ENCODE measurements at regions not wholly inside any gene's neighbourhood (a gene's known extent, or its start where the extent isn't known, plus 50 kb on each side); places are given as distances from the start of the nearest gene placed in this dataset.

GRCh38 chr15:69958496-69959084 lies 139.1 kb downstream of the TLE3 start:
- no peaks in the 10 kb centered on the region for H3K36me3 ChIP-seq
- intact Hi-C loops (cut with DNase I), result no loop called here
- H3K4me1 ChIP-seq, result no peaks in the 10 kb centered on the region
- DNase-seq (ENCODE audit: low spot score in 2 of 2), result no peak
- H3K4me3 ChIP-seq, result no peak overlapping the region
- no peaks in the 10 kb centered on the region for H3K9me3 ChIP-seq
- no peak overlapping the region for H3K27ac ChIP-seq
- H3K27me3 ChIP-seq, result no peaks in the 10 kb centered on the region
- no peak for TF ChIP-seq CTCF (IDR thresholded peaks at IDR 0.05)

- H3K4me3 ChIP-seq, result no peak overlapping the region
- no peaks in the 10 kb centered on the region for H3K4me1 ChIP-seq
- H3K27me3 ChIP-seq, result no peaks in the 10 kb centered on the region
- no peaks in the 10 kb centered on the region for H3K36me3 ChIP-seq
- H3K9me3 ChIP-seq, result no peaks in the 10 kb centered on the region
- H3K27ac ChIP-seq, result no peak overlapping the region
- DNase-seq (ENCODE audit: low spot score in 2 of 2), result no peak
- intact Hi-C loops (cut with DNase I), result no loop called here
- TF ChIP-seq CTCF (IDR thresholded peaks at IDR 0.05), result no peak
Measured at GRCh38 chr15:69962561-69962960, 135.2 kb downstream of the TLE3 start.

- Histone ChIP-seq H3K9me3 (no peaks in the 10 kb centered on the region), H3K4me3 (no peak overlapping the region), H3K27me3 (no peaks in the 10 kb centered on the region), H3K36me3 (no peaks in the 10 kb centered on the region), H3K27ac (no peak overlapping the region), H3K4me1 (no peaks in the 10 kb centered on the region)
- intact Hi-C loops (cut with DNase I), result no loop called here
- DNase-seq (ENCODE audit: low spot score in 2 of 2), result no peak
- no peak for TF ChIP-seq CTCF (IDR thresholded peaks at IDR 0.05)
Measured at GRCh38 chr15:69963385-69963784, 134.3 kb downstream of the TLE3 start.

- Histone ChIP-seq H3K36me3 (no peaks in the 10 kb centered on the region), H3K27me3 (no peaks in the 10 kb centered on the region), H3K4me1 (no peaks in the 10 kb centered on the region), H3K4me3 (no peak overlapping the region), H3K9me3 (no peaks in the 10 kb centered on the region), H3K27ac (no peak overlapping the region)
- no peak for TF ChIP-seq CTCF (IDR thresholded peaks at IDR 0.05)
- intact Hi-C loops (cut with DNase I), result no loop called here
- DNase-seq (ENCODE audit: low spot score in 2 of 2), result peak in 1 of 2 donors; percentile 22
Measured at GRCh38 chr15:69971771-69972170, 125.9 kb downstream of the TLE3 start.

GRCh38 chr15:69972436-69972835 lies 125.3 kb downstream of the TLE3 start:
- no peak for DNase-seq (ENCODE audit: low spot score in 2 of 2)
- intact Hi-C loops (cut with DNase I), result no loop called here
- Histone ChIP-seq H3K36me3 (no peaks in the 10 kb centered on the region), H3K9me3 (no peaks in the 10 kb centered on the region), H3K4me1 (no peaks in the 10 kb centered on the region), H3K27ac (no peak overlapping the region), H3K27me3 (no peaks in the 10 kb centered on the region), H3K4me3 (no peak overlapping the region)
- no peak for TF ChIP-seq CTCF (IDR thresholded peaks at IDR 0.05)
